GM23338 (cell line): ENCODE measurements at regions not wholly inside any gene's neighbourhood (a gene's known extent, or its start where the extent isn't known, plus 50 kb on each side); places are given as distances from the start of the nearest gene placed in this dataset.

Source experiments
- ATAC-seq: fragments of 200-7000 bp; cut with Tn5 transposase; 3 replicates; pipeline ENCODE4 v1.9.1; 2020
- DNase-seq: peaks from one replicate; pipeline ENCODE4 v3.0.0-alpha.2; 2015; ENCODE audit warnings: low spot score
- H2AFZ ChIP-seq: fragments of 200-600 bp; sonication (generic); 2 replicates; pipeline ENCODE4 v1.8.0; 2016; ENCODE audit warnings: antibody characterized with exemption, mild to moderate bottlenecking, moderate library complexity
- H3F3A ChIP-seq: fragments of 200-600 bp; sonication (generic); replicated peaks from 2 replicates; pipeline ENCODE4 v1.8.0; 2017; ENCODE audit warnings: antibody characterized with exemption, mixed run types, low read depth
- H3K27ac ChIP-seq: fragments of 200-600 bp; sonication (generic); 2 replicates; pipeline ENCODE4 v1.6.1; 2016; ENCODE audit warnings: low read depth
- H3K27me3 ChIP-seq: fragments of 200-600 bp; sonication (generic); 2 replicates; pipeline ENCODE4 v1.8.0; 2016; ENCODE audit warnings: mild to moderate bottlenecking, mixed run types, moderate library complexity; ENCODE audit not compliant: insufficient read depth
- H3K36me3 ChIP-seq: fragments of 200-600 bp; sonication (generic); 2 replicates; pipeline ENCODE4 v1.8.0; 2016; ENCODE audit warnings: mild to moderate bottlenecking; ENCODE audit not compliant: insufficient read depth
- H3K4me1 ChIP-seq: fragments of 200-600 bp; sonication (generic); 2 replicates; pipeline ENCODE4 v1.8.0; 2016; ENCODE audit warnings: mild to moderate bottlenecking, moderate library complexity; ENCODE audit not compliant: insufficient read depth
- H3K4me2 ChIP-seq: fragments of 200-600 bp; sonication (generic); 2 replicates; pipeline ENCODE4 v1.7.1; 2017; ENCODE audit warnings: mixed run types
- H3K4me3 ChIP-seq: fragments of 200-600 bp; sonication (generic); 2 replicates; pipeline ENCODE4 v1.6.1; 2016; ENCODE audit warnings: mixed run types
- H3K79me2 ChIP-seq: fragments of 200-600 bp; sonication (generic); replicated peaks from 2 replicates; pipeline ENCODE4 v1.8.0; 2017; ENCODE audit warnings: mild to moderate bottlenecking; ENCODE audit not compliant: insufficient read depth
- H3K9me2 ChIP-seq: fragments of 200-600 bp; sonication (generic); 2 replicates; pipeline ENCODE4 v1.8.0; 2017; ENCODE audit not compliant: insufficient read depth
- H4K20me1 ChIP-seq: fragments of 200-600 bp; sonication (generic); replicated peaks from 2 replicates; pipeline ENCODE4 v1.8.0; 2017; ENCODE audit warnings: mild to moderate bottlenecking; ENCODE audit not compliant: insufficient read depth
- H3K27ac Mint-ChIP-seq: 2 replicates; pipeline ENCODE4 v1.8.0; 2020; ENCODE audit warnings: inconsistent platforms, mild to moderate bottlenecking, moderate library complexity, mixed read lengths
- H3K27me3 Mint-ChIP-seq: 3 replicates; pipeline ENCODE4 v1.8.0; 2022; ENCODE audit warnings: low read depth, mild to moderate bottlenecking, moderate library complexity, mixed read lengths, inconsistent platforms; ENCODE audit not compliant: insufficient read depth, poor library complexity
- H3K36me3 Mint-ChIP-seq: 3 replicates; pipeline ENCODE4 v1.8.0; 2021; ENCODE audit warnings: low read depth, mild to moderate bottlenecking, inconsistent platforms, moderate library complexity, mixed read lengths
- H3K4me1 Mint-ChIP-seq: 3 replicates; pipeline ENCODE4 v1.8.0; 2020; ENCODE audit warnings: mild to moderate bottlenecking, inconsistent platforms, mixed read lengths
- H3K4me3 Mint-ChIP-seq: 3 replicates; pipeline ENCODE4 v1.8.0; 2021; ENCODE audit warnings: moderate library complexity, mild to moderate bottlenecking, inconsistent platforms, mixed read lengths
- H3K9me3 Mint-ChIP-seq: 3 replicates; pipeline ENCODE4 v1.8.0; 2020; ENCODE audit warnings: moderate library complexity, mild to moderate bottlenecking, inconsistent platforms, mixed read lengths
- CREB1 ChIP-seq: fragments of 250-450 bp; sonication (Bioruptor Pico); IDR thresholded peaks from 2 replicates; pipeline ENCODE4 v1.5.0; 2020; ENCODE audit warnings: low read depth, mild to moderate bottlenecking, moderate library complexity
- CTCF ChIP-seq, 2 experiments: fragments of 200-600 bp in 1 of 2; sonication (generic) in 1 of 2; conservative IDR thresholded peaks; 2 replicates each; pipeline versions ENCODE4 v1.5.1 to v1.6.1; 2016 to 2017; ENCODE audit warnings: antibody characterized with exemption in 2 of 2, low read depth in 2 of 2, mild to moderate bottlenecking in 2 of 2, moderate library complexity in 1 of 2
- ETS1 ChIP-seq: IDR thresholded peaks from 2 replicates; pipeline ENCODE4 v1.6.1; 2016; ENCODE audit warnings: antibody characterized with exemption
- EZH2 ChIP-seq: fragments of 200-600 bp; sonication (generic); IDR thresholded peaks from one replicate; pipeline ENCODE4 v1.8.0; 2017; ENCODE audit warnings: antibody characterized with exemption, mild to moderate bottlenecking, low read depth; ENCODE audit not compliant: unreplicated experiment
- EZH2phosphoT487 ChIP-seq: fragments of 200-600 bp; sonication (generic); IDR thresholded peaks from one replicate; pipeline ENCODE4 v1.8.1; 2018; ENCODE audit warnings: antibody characterized with exemption; ENCODE audit not compliant: unreplicated experiment
- JUNB ChIP-seq: IDR thresholded peaks from one replicate; pipeline ENCODE4 v1.6.1; 2016; ENCODE audit warnings: antibody characterized with exemption; ENCODE audit not compliant: unreplicated experiment
- NANOG ChIP-seq: IDR thresholded peaks from 2 replicates; pipeline ENCODE4 v1.6.1; 2016; ENCODE audit warnings: antibody characterized with exemption, borderline replicate concordance
- POLR2AphosphoS5 ChIP-seq: IDR thresholded peaks from 2 replicates; pipeline ENCODE4 v1.6.1; 2016; ENCODE audit warnings: antibody characterized with exemption, low read depth
- REST ChIP-seq: IDR thresholded peaks from one replicate; pipeline ENCODE4 v1.6.1; 2018; ENCODE audit warnings: antibody characterized with exemption; ENCODE audit not compliant: unreplicated experiment
- STAT1 ChIP-seq: IDR thresholded peaks from one replicate; pipeline ENCODE4 v1.6.1; 2016; ENCODE audit warnings: antibody characterized with exemption; ENCODE audit not compliant: unreplicated experiment
- ZNF114 ChIP-seq: fragments of 250-450 bp; sonication (Bioruptor Pico); IDR thresholded peaks from 2 replicates; pipeline ENCODE4 v1.5.0; 2020; ENCODE audit warnings: mild to moderate bottlenecking, moderate library complexity
- ZNF331 ChIP-seq: fragments of 250-450 bp; sonication (Bioruptor Pico); IDR thresholded peaks from 2 replicates; pipeline ENCODE4 v1.5.0; 2020; ENCODE audit warnings: low read depth, mild to moderate bottlenecking, moderate library complexity
- ZNF462 ChIP-seq: fragments of 250-450 bp; sonication (Bioruptor Pico); IDR thresholded peaks from 2 replicates; pipeline ENCODE4 v1.5.0; 2020; ENCODE audit warnings: mild to moderate bottlenecking, moderate library complexity

- Histone ChIP-seq H3K4me2 (no peak overlapping the region), H3K4me1 (no peaks in the 10 kb centered on the region), H3K27ac (no peak overlapping the region), H3K9me2 (no peaks in the 10 kb centered on the region), H3K79me2 (no peaks in the 10 kb centered on the region), H4K20me1 (no peaks in the 10 kb centered on the region), H3F3A (no peaks in the 10 kb centered on the region), H3K4me3 (no peak overlapping the region), H3K27me3 (no peaks in the 10 kb centered on the region), H2AFZ (no peak overlapping the region; the same call in 1 of the 2 replicates), H3K36me3 (no peaks in the 10 kb centered on the region)
- Mint-ChIP-seq H3K4me1 (no peaks in the 10 kb centered on the region), H3K36me3 (no peaks in the 10 kb centered on the region), H3K27me3 (no peaks in the 10 kb centered on the region), H3K4me3 (no peak overlapping the region), H3K27ac (no peak overlapping the region), H3K9me3 (peaks cover 3% of the 10 kb centered on the region; the same call in 1 of the 3 replicates)
- TF ChIP-seq ETS1, result no peak
- no peak for TF ChIP-seq NANOG
- no peak for TF ChIP-seq EZH2
- no peak for TF ChIP-seq CTCF (conservative IDR thresholded peaks at IDR 0.05; ENCODE audit: low read depth in 2 of 2)
- TF ChIP-seq ZNF114, result no peak
- TF ChIP-seq EZH2phosphoT487, result no peak
- no peak for TF ChIP-seq STAT1
- TF ChIP-seq REST, result no peak
- TF ChIP-seq JUNB, result no peak
- no peak for TF ChIP-seq ZNF462 (CRISPR knock-in tag)
- TF ChIP-seq POLR2AphosphoS5, result no peak
- no peak for TF ChIP-seq ZNF331
- no peak for TF ChIP-seq CREB1
- no peak for ATAC-seq
- no peak for DNase-seq
These were observed 560.4 kb upstream of the DPPA4 start for GRCh38 chr3:109897734-109898133.
